ENCODE measurements at regions not wholly inside any gene's neighbourhood (a gene's known extent, or its start where the extent isn't known, plus 50 kb on each side); places are given as distances from the start of the nearest gene placed in this dataset.

- H3K4me1 ChIP-seq (ENCODE audit: control insufficient read depth, extremely low read depth, insufficient read depth, low read length): no peaks in the 10 kb centered on the region
- dilution Hi-C loops (cut with MboI; ENCODE audit: extremely low pct_ligation_motif_present, low sequenced_read_pairs) (no loop called here), intact Hi-C loops (cut with micrococcal nuclease) (no loop called here)
- H3K9me1 ChIP-seq (replicated peaks; ENCODE audit: control insufficient read depth, extremely low read depth, insufficient read depth, low read length): no peaks in the 10 kb centered on the region
- no peak for DNase-seq (ENCODE audit: low read depth, low spot score)
- no peaks in the 10 kb centered on the region for H3K79me2 ChIP-seq (ENCODE audit: control insufficient read depth, insufficient read depth, low read length)
- ChIA-PET CTCF (interaction anchor here (1.1 kb wide), 1 partner anchor 15 kb away, joined by 5 read pairs; no protein-coding TSS in a partner anchor), POLR2A (interaction anchor here (0.9 kb wide), 1 partner anchor 32 kb away, joined by 3 read pairs; no protein-coding TSS in a partner anchor)
- H3K4me3 ChIP-seq (replicated peaks in 1 of 3; ENCODE audit: insufficient read depth in 1 of 3, low read depth in 1 of 3, low read length in 3 of 3): no peak overlapping the region
- no peak overlapping the region for H3K4me2 ChIP-seq (ENCODE audit: insufficient read depth, low read length)
- H3K36me3 ChIP-seq (ENCODE audit: control insufficient read depth in 2 of 2, extremely low read depth in 1 of 2, insufficient read depth in 2 of 2, low read length in 2 of 2): no peaks in the 10 kb centered on the region
- H3K27ac ChIP-seq (ENCODE audit: insufficient read depth, low read depth, low read length): no peak overlapping the region
- H2AFZ ChIP-seq (ENCODE audit: low read depth, low read length): no peak overlapping the region
- no peak for FAIRE-seq
- no peaks in the 10 kb centered on the region for H3K27me3 ChIP-seq (ENCODE audit: control insufficient read depth in 2 of 2, insufficient read depth in 2 of 2, low read length in 2 of 2)
- H3K9ac ChIP-seq (replicated peaks; ENCODE audit: extremely low read depth, insufficient read depth, low read length): no peak overlapping the region
- no TSS peak for BruUV-seq (replicated peaks)
- no peaks in the 10 kb centered on the region for H3K9me3 ChIP-seq (replicated peaks; ENCODE audit: control insufficient read depth, insufficient read depth, low read length)
- no peak for TF ChIP-seq FOS (IDR thresholded peaks at IDR 0.05; ENCODE audit: borderline replicate concordance, insufficient read depth, low read length)
- no peak for TF ChIP-seq GATA2 (IDR thresholded peaks at IDR 0.05; ENCODE audit: insufficient read depth, insufficient read length, low read depth, low read length)
- TF ChIP-seq MYC (IDR thresholded peaks at IDR 0.05; ENCODE audit: low read depth, low read length): no peak
- no peak for TF ChIP-seq MAX (IDR thresholded peaks at IDR 0.05; ENCODE audit: insufficient read depth, insufficient read length)
- TF ChIP-seq, protein P1, sequence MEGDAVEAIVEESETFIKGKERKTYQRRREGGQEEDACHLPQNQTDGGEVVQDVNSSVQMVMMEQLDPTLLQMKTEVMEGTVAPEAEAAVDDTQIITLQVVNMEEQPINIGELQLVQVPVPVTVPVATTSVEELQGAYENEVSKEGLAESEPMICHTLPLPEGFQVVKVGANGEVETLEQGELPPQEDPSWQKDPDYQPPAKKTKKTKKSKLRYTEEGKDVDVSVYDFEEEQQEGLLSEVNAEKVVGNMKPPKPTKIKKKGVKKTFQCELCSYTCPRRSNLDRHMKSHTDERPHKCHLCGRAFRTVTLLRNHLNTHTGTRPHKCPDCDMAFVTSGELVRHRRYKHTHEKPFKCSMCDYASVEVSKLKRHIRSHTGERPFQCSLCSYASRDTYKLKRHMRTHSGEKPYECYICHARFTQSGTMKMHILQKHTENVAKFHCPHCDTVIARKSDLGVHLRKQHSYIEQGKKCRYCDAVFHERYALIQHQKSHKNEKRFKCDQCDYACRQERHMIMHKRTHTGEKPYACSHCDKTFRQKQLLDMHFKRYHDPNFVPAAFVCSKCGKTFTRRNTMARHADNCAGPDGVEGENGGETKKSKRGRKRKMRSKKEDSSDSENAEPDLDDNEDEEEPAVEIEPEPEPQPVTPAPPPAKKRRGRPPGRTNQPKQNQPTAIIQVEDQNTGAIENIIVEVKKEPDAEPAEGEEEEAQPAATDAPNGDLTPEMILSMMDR (IDR thresholded peaks at IDR 0.05; ENCODE audit: extremely low read depth in 1 of 2, insufficient read depth in 1 of 2, low read depth in 1 of 2, low read length in 2 of 2): no peak
- no peak for TF ChIP-seq EZH2 (IDR thresholded peaks at IDR 0.05; ENCODE audit: borderline replicate concordance, low read depth, low read length, severe bottlenecking)
- H4K20me1 ChIP-seq (replicated peaks; ENCODE audit: control insufficient read depth, extremely low read depth, insufficient read depth, low read length): no peaks in the 10 kb centered on the region
Measured at GRCh38 chr9:129375845-129376244, 197.8 kb upstream of the IER5L start.

Measured in endothelial cell of umbilical vein (primary cell).